Natural killer cell (primary cell): ENCODE measurements at regions not wholly inside any gene's neighbourhood (a gene's known extent, or its start where the extent isn't known, plus 50 kb on each side); places are given as distances from the start of the nearest gene placed in this dataset.

Source experiments
- ATAC-seq, 3 donors: fragments of 150-1000 bp in 2 of 3; fragments of 200-7000 bp in 1 of 3; cut with Tn5 transposase; 1 replicate in 1 of 3; 2 replicates in 2 of 3; pipeline ENCODE4 v1.10.0; 2021; ENCODE audit warnings: mild to moderate bottlenecking in 2 of 3, moderate library complexity in 2 of 3
- DNase-seq, 2 donors: peaks; one replicate each; pipeline versions ENCODE4 v3.0.0 to v3.0.0-alpha.2; 2013 to 2021; ENCODE audit warnings: mixed read lengths in 1 of 2
- H3K27ac ChIP-seq: one replicate; pipeline ENCODE4 v1.5.1; 2013; ENCODE audit warnings: mild to moderate bottlenecking, low read length
- H3K27me3 ChIP-seq: one replicate; pipeline ENCODE4 v1.6.1; 2013; ENCODE audit warnings: low read length; ENCODE audit not compliant: control insufficient read depth, insufficient read depth
- H3K36me3 ChIP-seq: one replicate; pipeline ENCODE4 v1.6.1; 2013; ENCODE audit warnings: low read length; ENCODE audit not compliant: control insufficient read depth, insufficient read depth
- H3K4me1 ChIP-seq: one replicate; pipeline ENCODE4 v1.6.1; 2013; ENCODE audit warnings: low read length; ENCODE audit not compliant: control insufficient read depth, insufficient read depth
- H3K4me3 ChIP-seq: one replicate; pipeline ENCODE4 v1.5.1; 2013; ENCODE audit warnings: low read length
- H3K9me3 ChIP-seq: one replicate; pipeline ENCODE4 v1.6.1; 2013; ENCODE audit warnings: low read length; ENCODE audit not compliant: control insufficient read depth, insufficient read depth
- H3K27ac Mint-ChIP-seq, 2 donors: one replicate each; pipeline ENCODE4 v1.8.0; 2022; ENCODE audit warnings: mild to moderate bottlenecking in 2 of 2, mixed read lengths in 2 of 2, moderate library complexity in 1 of 2
- H3K27me3 Mint-ChIP-seq, 2 donors: one replicate each; pipeline ENCODE4 v1.8.0; 2022; ENCODE audit warnings: low read depth in 2 of 2, mixed read lengths in 2 of 2
- H3K36me3 Mint-ChIP-seq: one replicate; pipeline ENCODE4 v1.8.0; 2022; ENCODE audit warnings: mixed read lengths
- H3K4me1 Mint-ChIP-seq, 2 donors: one replicate each; pipeline ENCODE4 v1.8.0; 2022; ENCODE audit warnings: mixed read lengths in 2 of 2
- H3K4me3 Mint-ChIP-seq: one replicate; pipeline ENCODE4 v1.8.0; 2022; ENCODE audit warnings: mild to moderate bottlenecking, moderate library complexity, mixed read lengths
- H3K9me3 Mint-ChIP-seq, 2 donors: one replicate each; pipeline ENCODE4 v1.8.0; 2022; ENCODE audit warnings: mixed read lengths in 2 of 2
- WGBS: methylation state at CpG from one replicate; pipeline ENCODE4 v1.1.7; 2013; ENCODE audit warnings: missing lambda C conversion rate; ENCODE audit not compliant: insufficient coverage; 5-methylcytosine and 5-hydroxymethylcytosine counted together
- intact Hi-C: fragments of 100-400 bp; cut with micrococcal nuclease; formaldehyde crosslinking; loops from one replicate; pipeline ENCODE4 v1.14.2; 2022
- TF ChIP-seq, protein P1 (sequence below): fragments of 200-600 bp; IDR thresholded peaks from one replicate; pipeline ENCODE4 v1.8.0; 2022; ENCODE audit warnings: antibody characterized with exemption

GRCh38 chr10:6770846-6771245 lies 190.8 kb upstream of the PRKCQ start:
- H3K4me1 ChIP-seq, result no peaks in the 10 kb centered on the region
- 91% methylated on average over 6 of the region's 6 CpGs for WGBS
- no peaks in the 10 kb centered on the region for H3K9me3 Mint-ChIP-seq
- no peak overlapping the region for H3K4me3 ChIP-seq
- H3K27ac ChIP-seq, result no peak overlapping the region
- H3K36me3 ChIP-seq, result no peaks in the 10 kb centered on the region
- no peaks in the 10 kb centered on the region for H3K9me3 ChIP-seq
- no peaks in the 10 kb centered on the region for H3K4me1 Mint-ChIP-seq
- H3K36me3 Mint-ChIP-seq, result no peaks in the 10 kb centered on the region
- TF ChIP-seq, protein P1, sequence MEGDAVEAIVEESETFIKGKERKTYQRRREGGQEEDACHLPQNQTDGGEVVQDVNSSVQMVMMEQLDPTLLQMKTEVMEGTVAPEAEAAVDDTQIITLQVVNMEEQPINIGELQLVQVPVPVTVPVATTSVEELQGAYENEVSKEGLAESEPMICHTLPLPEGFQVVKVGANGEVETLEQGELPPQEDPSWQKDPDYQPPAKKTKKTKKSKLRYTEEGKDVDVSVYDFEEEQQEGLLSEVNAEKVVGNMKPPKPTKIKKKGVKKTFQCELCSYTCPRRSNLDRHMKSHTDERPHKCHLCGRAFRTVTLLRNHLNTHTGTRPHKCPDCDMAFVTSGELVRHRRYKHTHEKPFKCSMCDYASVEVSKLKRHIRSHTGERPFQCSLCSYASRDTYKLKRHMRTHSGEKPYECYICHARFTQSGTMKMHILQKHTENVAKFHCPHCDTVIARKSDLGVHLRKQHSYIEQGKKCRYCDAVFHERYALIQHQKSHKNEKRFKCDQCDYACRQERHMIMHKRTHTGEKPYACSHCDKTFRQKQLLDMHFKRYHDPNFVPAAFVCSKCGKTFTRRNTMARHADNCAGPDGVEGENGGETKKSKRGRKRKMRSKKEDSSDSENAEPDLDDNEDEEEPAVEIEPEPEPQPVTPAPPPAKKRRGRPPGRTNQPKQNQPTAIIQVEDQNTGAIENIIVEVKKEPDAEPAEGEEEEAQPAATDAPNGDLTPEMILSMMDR, result no peak
- no peaks in the 10 kb centered on the region for H3K27me3 ChIP-seq
- H3K27me3 Mint-ChIP-seq, result peaks cover 20 to 43% of the 10 kb centered on the region in 2 donors
- H3K27ac Mint-ChIP-seq, result no peak overlapping the region
- DNase-seq, result no peak
- no peak for ATAC-seq
- no peak overlapping the region for H3K4me3 Mint-ChIP-seq
- intact Hi-C loops, result no loop called here

- Histone ChIP-seq H3K4me3 (no peak overlapping the region), H3K27me3 (no peaks in the 10 kb centered on the region), H3K9me3 (no peaks in the 10 kb centered on the region), H3K4me1 (no peaks in the 10 kb centered on the region), H3K27ac (no peak overlapping the region), H3K36me3 (no peaks in the 10 kb centered on the region)
- TF ChIP-seq, protein P1, result no peak
- intact Hi-C loops, result no loop called here
- no peak overlapping the region for H3K4me3 Mint-ChIP-seq
- 80% methylated on average over 5 of the region's 6 CpGs for WGBS
- H3K27ac Mint-ChIP-seq, result no peak overlapping the region
- H3K4me1 Mint-ChIP-seq, result no peaks in the 10 kb centered on the region
- H3K27me3 Mint-ChIP-seq, result peaks cover 13 to 33% of the 10 kb centered on the region in 2 donors
- ATAC-seq (no peak), DNase-seq (no peak)
- no peaks in the 10 kb centered on the region for H3K9me3 Mint-ChIP-seq
- H3K36me3 Mint-ChIP-seq, result no peaks in the 10 kb centered on the region
These were observed 189.8 kb upstream of the PRKCQ start for GRCh38 chr10:6769704-6770417.

GRCh38 chr10:6766131-6766801 lies 186.2 kb upstream of the PRKCQ start:
- DNase-seq (no peak), ATAC-seq (no peak)
- peaks cover 2% of the 10 kb centered on the region for H3K27me3 ChIP-seq
- Mint-ChIP-seq H3K4me1 (no peaks in the 10 kb centered on the region), H3K36me3 (no peaks in the 10 kb centered on the region), H3K4me3 (no peak overlapping the region), H3K9me3 (no peaks in the 10 kb centered on the region), H3K27me3 (peaks cover 26 to 52% of the 10 kb centered on the region in 2 donors), H3K27ac (no peak overlapping the region)
- no peaks in the 10 kb centered on the region for H3K9me3 ChIP-seq
- intact Hi-C loops, result no loop called here
- no peaks in the 10 kb centered on the region for H3K4me1 ChIP-seq
- H3K36me3 ChIP-seq, result no peaks in the 10 kb centered on the region
- WGBS, result 92% methylated on average over 10 of the region's 11 CpGs
- H3K4me3 ChIP-seq, result no peak overlapping the region
- TF ChIP-seq, protein P1, result no peak
- no peak overlapping the region for H3K27ac ChIP-seq
